Erythroblast (primary cell): ENCODE measurements at regions not wholly inside any gene's neighbourhood (a gene's known extent, or its start where the extent isn't known, plus 50 kb on each side); places are given as distances from the start of the nearest gene placed in this dataset.

Source experiments
- GATA1 ChIP-seq: IDR thresholded peaks from 2 replicates; pipeline ENCODE4 v1.6.1; 2011; ENCODE audit warnings: low read depth, mild to moderate bottlenecking, control low read depth, low read length, moderate library complexity
- POLR2A ChIP-seq: IDR thresholded peaks from 2 replicates; pipeline ENCODE4 v1.6.1; 2011; ENCODE audit warnings: mild to moderate bottlenecking, low read length

- no peak for TF ChIP-seq POLR2A
- TF ChIP-seq GATA1: no peak
These were observed 287.2 kb downstream of the CAAP1 start for GRCh38 chr9:26605367-26605766.
